DOHH2 (cell line): ENCODE measurements at regions not wholly inside any gene's neighbourhood (a gene's known extent, or its start where the extent isn't known, plus 50 kb on each side); places are given as distances from the start of the nearest gene placed in this dataset.
A peak's percentile ranks its signal among the peaks of the same experiment; 100 is the strongest.

Source experiments
- H3F3A ChIP-seq: fragments of 200-600 bp; sonication (generic), shearing (Covaris generic); 2 replicates; pipeline ENCODE4 v1.6.0; 2016; ENCODE audit warnings: antibody characterized with exemption, mild to moderate bottlenecking; ENCODE audit not compliant: control insufficient read depth, insufficient read depth
- H3K27ac ChIP-seq: fragments of 200-600 bp; sonication (generic); 2 replicates; pipeline ENCODE4 v1.5.1; 2014; ENCODE audit warnings: low read depth, mild to moderate bottlenecking, low read length, moderate library complexity
- H3K27me3 ChIP-seq: fragments of 200-600 bp; sonication (generic); 2 replicates; pipeline ENCODE4 v1.6.1; 2014; ENCODE audit warnings: mild to moderate bottlenecking, low read length, mixed read lengths; ENCODE audit not compliant: control insufficient read depth
- H3K36me3 ChIP-seq: fragments of 200-600 bp; sonication (generic); 2 replicates; pipeline ENCODE4 v1.6.1; 2014; ENCODE audit warnings: mild to moderate bottlenecking, low read length, moderate library complexity, mixed read lengths; ENCODE audit not compliant: control insufficient read depth
- H3K4me1 ChIP-seq: fragments of 200-600 bp; sonication (generic); 2 replicates; pipeline ENCODE4 v1.6.1; 2014; ENCODE audit warnings: mild to moderate bottlenecking, low read length, mixed read lengths; ENCODE audit not compliant: control insufficient read depth
- H3K4me2 ChIP-seq: fragments of 200-600 bp; sonication (generic); 2 replicates; pipeline ENCODE4 v1.6.0; 2014; ENCODE audit warnings: mild to moderate bottlenecking, low read length, moderate library complexity
- H3K4me3 ChIP-seq: fragments of 200-600 bp; sonication (generic); 2 replicates; pipeline ENCODE4 v1.5.1; 2014; ENCODE audit warnings: mild to moderate bottlenecking, low read length, mixed read lengths
- H3K79me2 ChIP-seq: fragments of 200-600 bp; sonication (generic); 2 replicates; pipeline ENCODE4 v1.6.1; 2014; ENCODE audit warnings: mild to moderate bottlenecking, low read length, mixed read lengths; ENCODE audit not compliant: control insufficient read depth
- H3K9me2 ChIP-seq: fragments of 200-600 bp; sonication (generic); replicated peaks from 2 replicates; pipeline ENCODE4 v1.6.1; 2014; ENCODE audit warnings: mild to moderate bottlenecking, low read length, mixed read lengths; ENCODE audit not compliant: control insufficient read depth
- H3K9me3 ChIP-seq: fragments of 200-600 bp; sonication (generic); 2 replicates; pipeline ENCODE4 v1.6.1; 2014; ENCODE audit warnings: antibody characterized with exemption, low read length, mixed read lengths; ENCODE audit not compliant: control insufficient read depth, insufficient read depth
- H4K20me1 ChIP-seq: fragments of 200-600 bp; sonication (generic); 2 replicates; pipeline ENCODE4 v1.6.0; 2014; ENCODE audit warnings: low read depth, mild to moderate bottlenecking, antibody characterized with exemption, low read length, moderate library complexity; ENCODE audit not compliant: control insufficient read depth, insufficient read depth
- CTCF ChIP-seq: fragments of 200-600 bp; sonication (generic); IDR thresholded peaks from one replicate; pipeline ENCODE4 v1.5.1; 2014; ENCODE audit warnings: antibody characterized with exemption, mild to moderate bottlenecking, low read depth, low read length; ENCODE audit not compliant: poor library complexity, severe bottlenecking
- EZH2phosphoT487 ChIP-seq: fragments of 200-600 bp; sonication (generic); IDR thresholded peaks from 2 replicates; pipeline ENCODE4 v1.6.1; 2017; ENCODE audit warnings: borderline replicate concordance, mild to moderate bottlenecking, antibody characterized with exemption, low read length, moderate library complexity, mixed read lengths

- no peaks in the 10 kb centered on the region for H3K36me3 ChIP-seq
- H3K4me1 ChIP-seq = no peaks in the 10 kb centered on the region
- no peak overlapping the region for H3K27ac ChIP-seq
- H3K4me3 ChIP-seq = no peak overlapping the region
- no peaks in the 10 kb centered on the region for H3K9me3 ChIP-seq
- H3K4me2 ChIP-seq = no peak overlapping the region
- no peaks in the 10 kb centered on the region for H3K79me2 ChIP-seq
- H3F3A ChIP-seq = no peaks in the 10 kb centered on the region
- no peaks in the 10 kb centered on the region for H4K20me1 ChIP-seq
- no peaks in the 10 kb centered on the region for H3K9me2 ChIP-seq
- TF ChIP-seq CTCF = peak; percentile 60
- no peak for TF ChIP-seq EZH2phosphoT487
- H3K27me3 ChIP-seq = no peaks in the 10 kb centered on the region
Measured at GRCh38 chr5:147098233-147098790, 136.5 kb upstream of the STK32A start.

- Histone ChIP-seq H3K4me3 (no peak overlapping the region), H3K36me3 (no peaks in the 10 kb centered on the region), H3F3A (no peaks in the 10 kb centered on the region), H3K79me2 (no peaks in the 10 kb centered on the region), H3K4me2 (no peak overlapping the region), H3K4me1 (no peaks in the 10 kb centered on the region), H3K27me3 (no peaks in the 10 kb centered on the region), H3K9me2 (no peaks in the 10 kb centered on the region), H3K27ac (no peak overlapping the region), H3K9me3 (no peaks in the 10 kb centered on the region), H4K20me1 (no peaks in the 10 kb centered on the region)
- TF ChIP-seq EZH2phosphoT487 = no peak
- TF ChIP-seq CTCF = no peak
Measured at GRCh38 chr5:147101659-147102369, 133.0 kb upstream of the STK32A start.

GRCh38 chr5:147112899-147113298 is 121.9 kb upstream of the STK32A start:
- TF ChIP-seq EZH2phosphoT487 = no peak
- no peak for TF ChIP-seq CTCF
- Histone ChIP-seq H3F3A (no peaks in the 10 kb centered on the region), H3K4me3 (no peak overlapping the region)

More at GRCh38 chr5:147112899-147113298, 121.9 kb upstream of the STK32A start:
- Histone ChIP-seq H3K4me2 (no peak overlapping the region), H3K4me1 (no peaks in the 10 kb centered on the region), H3K9me3 (no peaks in the 10 kb centered on the region), H3K27me3 (no peaks in the 10 kb centered on the region), H3K27ac (no peak overlapping the region), H3K79me2 (no peaks in the 10 kb centered on the region), H3K36me3 (no peaks in the 10 kb centered on the region), H3K9me2 (no peaks in the 10 kb centered on the region), H4K20me1 (no peaks in the 10 kb centered on the region)
